Liver (tissue), 2 donors: ENCODE measurements at regions not wholly inside any gene's neighbourhood (a gene's known extent, or its start where the extent isn't known, plus 50 kb on each side); places are given as distances from the start of the nearest gene placed in this dataset.

ENCODE experiments used
- JUND ChIP-seq, 2 donors: IDR thresholded peaks; 2 replicates each; pipeline ENCODE4 v1.6.1; 2016; ENCODE audit warnings: antibody characterized with exemption in 2 of 2
- RAD21 ChIP-seq, 2 donors: IDR thresholded peaks; 2 replicates each; pipeline ENCODE4 v1.6.1; 2016; ENCODE audit warnings: antibody characterized with exemption in 2 of 2, mild to moderate bottlenecking in 2 of 2
- YY1 ChIP-seq: IDR thresholded peaks from 2 replicates; pipeline ENCODE4 v1.6.1; 2016; ENCODE audit warnings: antibody characterized with exemption, mild to moderate bottlenecking
- donor health status: healthy.

- TF ChIP-seq YY1 = no peak
- peak in 1 of 2 donors; percentile 6 for TF ChIP-seq RAD21 (IDR thresholded peaks at IDR 0.05)
- TF ChIP-seq JUND (IDR thresholded peaks at IDR 0.05) = no peak
Measured at GRCh38 chr15:66842710-66843441, 140.8 kb downstream of the SMAD6 start.
